ENCODE measurements at regions not wholly inside any gene's neighbourhood (a gene's known extent, or its start where the extent isn't known, plus 50 kb on each side); places are given as distances from the start of the nearest gene placed in this dataset.

- TF ChIP-seq, protein P1, sequence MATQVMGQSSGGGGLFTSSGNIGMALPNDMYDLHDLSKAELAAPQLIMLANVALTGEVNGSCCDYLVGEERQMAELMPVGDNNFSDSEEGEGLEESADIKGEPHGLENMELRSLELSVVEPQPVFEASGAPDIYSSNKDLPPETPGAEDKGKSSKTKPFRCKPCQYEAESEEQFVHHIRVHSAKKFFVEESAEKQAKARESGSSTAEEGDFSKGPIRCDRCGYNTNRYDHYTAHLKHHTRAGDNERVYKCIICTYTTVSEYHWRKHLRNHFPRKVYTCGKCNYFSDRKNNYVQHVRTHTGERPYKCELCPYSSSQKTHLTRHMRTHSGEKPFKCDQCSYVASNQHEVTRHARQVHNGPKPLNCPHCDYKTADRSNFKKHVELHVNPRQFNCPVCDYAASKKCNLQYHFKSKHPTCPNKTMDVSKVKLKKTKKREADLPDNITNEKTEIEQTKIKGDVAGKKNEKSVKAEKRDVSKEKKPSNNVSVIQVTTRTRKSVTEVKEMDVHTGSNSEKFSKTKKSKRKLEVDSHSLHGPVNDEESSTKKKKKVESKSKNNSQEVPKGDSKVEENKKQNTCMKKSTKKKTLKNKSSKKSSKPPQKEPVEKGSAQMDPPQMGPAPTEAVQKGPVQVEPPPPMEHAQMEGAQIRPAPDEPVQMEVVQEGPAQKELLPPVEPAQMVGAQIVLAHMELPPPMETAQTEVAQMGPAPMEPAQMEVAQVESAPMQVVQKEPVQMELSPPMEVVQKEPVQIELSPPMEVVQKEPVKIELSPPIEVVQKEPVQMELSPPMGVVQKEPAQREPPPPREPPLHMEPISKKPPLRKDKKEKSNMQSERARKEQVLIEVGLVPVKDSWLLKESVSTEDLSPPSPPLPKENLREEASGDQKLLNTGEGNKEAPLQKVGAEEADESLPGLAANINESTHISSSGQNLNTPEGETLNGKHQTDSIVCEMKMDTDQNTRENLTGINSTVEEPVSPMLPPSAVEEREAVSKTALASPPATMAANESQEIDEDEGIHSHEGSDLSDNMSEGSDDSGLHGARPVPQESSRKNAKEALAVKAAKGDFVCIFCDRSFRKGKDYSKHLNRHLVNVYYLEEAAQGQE (IDR thresholded peaks at IDR 0.05) = no peak
- TF ChIP-seq CBX8 (IDR thresholded peaks at IDR 0.05) = no peak
- no peak for TF ChIP-seq ELK1 (IDR thresholded peaks at IDR 0.05; ENCODE audit: low read depth, low read length)
- TF ChIP-seq EHF (CRISPR knock-in tag; IDR thresholded peaks at IDR 0.05) = no peak
- TF ChIP-seq ZSCAN20 (CRISPR knock-in tag; IDR thresholded peaks at IDR 0.05) = no peak
- TF ChIP-seq NPAS2 (CRISPR knock-in tag; IDR thresholded peaks at IDR 0.05; ENCODE audit: borderline replicate concordance) = no peak
- TF ChIP-seq TP53 (CRISPR knock-in tag; IDR thresholded peaks at IDR 0.05) = no peak
- no peak for TF ChIP-seq JUNB (IDR thresholded peaks at IDR 0.05)
- TF ChIP-seq EHMT2 (IDR thresholded peaks at IDR 0.05; ENCODE audit: low read depth) = no peak
These were observed 350.4 kb downstream of the TGFB2 start (continued) for GRCh38 chr1:218695525-218695924.

DNA sequence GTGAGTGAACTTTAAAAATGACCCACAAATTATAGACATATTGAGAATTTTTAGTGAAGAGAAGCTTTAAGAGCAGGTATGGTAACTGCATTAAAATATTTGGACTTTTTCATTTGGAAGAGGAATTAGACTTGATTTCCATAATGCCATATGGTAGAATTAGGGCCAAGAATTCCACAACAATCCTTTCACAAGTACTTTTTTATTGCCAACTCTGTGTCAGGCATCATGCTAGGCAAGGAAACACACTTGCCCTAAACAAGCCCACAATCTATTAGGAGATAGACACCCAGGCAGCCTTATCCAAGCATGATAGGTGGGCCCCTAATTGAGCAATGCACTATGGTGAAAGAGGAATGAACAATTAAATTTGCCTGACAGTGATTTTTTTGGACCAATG lies 353.0 kb downstream of the TGFB2 start:
- no peaks in the 10 kb centered on the region for H3K4me1 ChIP-seq
- POLR2A ChIA-PET = no interaction called here
- CTCF ChIA-PET = interaction anchor here (0.7 kb wide), 1 partner anchor 9 kb away, joined by 3 read pairs; no protein-coding TSS in a partner anchor
- FAIRE-seq = no peak
- TF ChIP-seq NR3C1 (IDR thresholded peaks at IDR 0.05) = no peak
- TF ChIP-seq FOXS1 (CRISPR knock-in tag; IDR thresholded peaks at IDR 0.05) = no peak
- no peak for TF ChIP-seq FOSL2 (IDR thresholded peaks at IDR 0.05)
- no peak for TF ChIP-seq FOSL2 (CRISPR knock-in tag; IDR thresholded peaks at IDR 0.05)
- TF ChIP-seq EHF (CRISPR knock-in tag; IDR thresholded peaks at IDR 0.05) = no peak
- no peak for TF ChIP-seq HES2 (IDR thresholded peaks at IDR 0.05)
- no peak for TF ChIP-seq EP300 (IDR thresholded peaks at IDR 0.05)
- TF ChIP-seq POLR2AphosphoS2 (conservative IDR thresholded peaks at IDR 0.05; ENCODE audit: low read length) = no peak
- no peak for TF ChIP-seq FOSB (CRISPR knock-in tag; IDR thresholded peaks at IDR 0.05)
- TF ChIP-seq, protein P1 (IDR thresholded peaks at IDR 0.05) = no peak
- TF ChIP-seq CEBPB (IDR thresholded peaks at IDR 0.05) = no peak
- TF ChIP-seq CHD2 (IDR thresholded peaks at IDR 0.05; ENCODE audit: low read length, partially characterized antibody) = no peak
- no peak for TF ChIP-seq MYC (IDR thresholded peaks at IDR 0.05; ENCODE audit: borderline replicate concordance, low read length)
- no peak for TF ChIP-seq GATA3 (IDR thresholded peaks at IDR 0.05; ENCODE audit: borderline replicate concordance)
- TF ChIP-seq NPAS2 (CRISPR knock-in tag; IDR thresholded peaks at IDR 0.05; ENCODE audit: borderline replicate concordance) = no peak
- TF ChIP-seq E2F6 (IDR thresholded peaks at IDR 0.05; ENCODE audit: borderline replicate concordance, low read depth) = no peak
- no peak for TF ChIP-seq HOXB5 (CRISPR knock-in tag; IDR thresholded peaks at IDR 0.05)
- TF ChIP-seq JUN (IDR thresholded peaks at IDR 0.05) = no peak
- TF ChIP-seq HMGXB4 (CRISPR knock-in tag; IDR thresholded peaks at IDR 0.05; ENCODE audit: borderline replicate concordance) = no peak
- TF ChIP-seq HEYL (CRISPR knock-in tag; IDR thresholded peaks at IDR 0.05) = no peak
- DNase-seq (ENCODE audit: low read depth in 1 of 2, low spot score in 1 of 2) = no peak
- H3K4me3 ChIP-seq = no peak overlapping the region
- H3K9me3 ChIP-seq = no peaks in the 10 kb centered on the region; the same call in 2 of the 3 replicates
- ATAC-seq = no peak
- peak overlapping the region in 1 of 2 experiments; percentile 24; a peak in 2 of 6 replicates for H3K27ac ChIP-seq
- no peak overlapping the region for H3K4me2 ChIP-seq
